ENCODE measurements at regions not wholly inside any gene's neighbourhood (a gene's known extent, or its start where the extent isn't known, plus 50 kb on each side); places are given as distances from the start of the nearest gene placed in this dataset.

GRCh38 chr13:107407074-107407473 lies 808.3 kb downstream of the LIG4 start:
- TF ChIP-seq CTCF (IDR thresholded peaks at IDR 0.05) (no peak), POLR2A (IDR thresholded peaks at IDR 0.05) (no peak)
